Upper lobe of left lung (tissue), 4 donors: ENCODE measurements at regions not wholly inside any gene's neighbourhood (a gene's known extent, or its start where the extent isn't known, plus 50 kb on each side); places are given as distances from the start of the nearest gene placed in this dataset.

Experiments
- POLR2A ChIP-seq, 4 donors: fragments of 450-650 bp; IDR thresholded peaks; one replicate each; pipeline ENCODE4 v1.5.1; 2016 to 2017; ENCODE audit warnings: antibody characterized with exemption in 4 of 4, mild to moderate bottlenecking in 2 of 4
- POLR2AphosphoS5 ChIP-seq, 2 donors: sonication (generic); formaldehyde crosslinking; IDR thresholded peaks; one replicate each; pipeline ENCODE4 v1.5.1; 2017; ENCODE audit warnings: antibody characterized with exemption in 2 of 2

GRCh38 chr5:162256711-162257110 is 189.1 kb downstream of the GABRG2 start:
- no peak for TF ChIP-seq POLR2AphosphoS5 (IDR thresholded peaks at IDR 0.05)
- no peak for TF ChIP-seq POLR2A (IDR thresholded peaks at IDR 0.05)
